Right atrium auricular region (tissue), 2 donors: ENCODE measurements at regions not wholly inside any gene's neighbourhood (a gene's known extent, or its start where the extent isn't known, plus 50 kb on each side); places are given as distances from the start of the nearest gene placed in this dataset.

Source experiments
- DNase-seq: peaks from one replicate; pipeline ENCODE4 v3.0.0-alpha.2; 2019; ENCODE audit warnings: low spot score
- H3K27ac ChIP-seq, 2 donors: fragments of 200-600 bp; sonication (generic); 1 replicate in 1 of 2; 2 replicates in 1 of 2; pipeline ENCODE4 v1.5.1; 2016 to 2019
- H3K27me3 ChIP-seq, 2 donors: fragments of 200-600 bp; sonication (generic); one replicate each; pipeline versions ENCODE4 v1.5.1 to v1.6.0; 2017 to 2019
- H3K36me3 ChIP-seq: fragments of 200-600 bp; sonication (generic); one replicate; pipeline ENCODE4 v1.5.1; 2016
- H3K4me1 ChIP-seq, 2 donors: fragments of 200-600 bp; sonication (generic); one replicate each; pipeline versions ENCODE4 v1.5.1 to v1.6.0; 2017 to 2019
- H3K4me3 ChIP-seq, 2 donors: fragments of 200-600 bp; sonication (generic); 1 replicate in 1 of 2; 2 replicates in 1 of 2; pipeline ENCODE4 v1.5.1; 2017 to 2019; ENCODE audit warnings: mild to moderate bottlenecking in 1 of 2, moderate library complexity in 1 of 2
- H3K9me3 ChIP-seq, 2 donors: fragments of 200-600 bp; sonication (generic); one replicate each; pipeline ENCODE4 v1.5.1; 2019
- TF ChIP-seq, protein P1 (sequence below), 2 donors: fragments of 200-600 bp; sonication (generic); IDR thresholded peaks; one replicate each; pipeline ENCODE4 v1.5.1; 2019; ENCODE audit warnings: antibody characterized with exemption in 2 of 2

DNA sequence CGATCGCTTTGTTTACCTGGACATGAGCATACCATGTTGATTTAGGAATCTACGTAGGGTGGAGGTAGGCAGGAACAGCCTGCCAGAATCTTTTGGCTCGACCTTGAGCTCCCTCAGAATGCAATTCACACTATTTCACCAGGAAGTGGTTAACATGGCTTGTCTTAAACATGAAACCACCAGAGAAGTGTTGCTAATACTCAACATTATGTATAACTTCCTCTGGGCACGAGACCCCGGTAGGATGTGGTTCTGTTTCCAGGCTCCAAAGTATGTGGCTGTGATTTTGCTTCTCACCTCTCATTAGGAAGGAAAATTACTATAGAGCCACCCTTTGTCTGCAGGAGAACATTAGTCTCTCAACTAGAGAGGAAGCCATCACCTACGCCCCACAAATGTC is 59.0 kb upstream of the VCX3B start:
- Histone ChIP-seq H3K27me3 (no peaks in the 10 kb centered on the region), H3K4me1 (no peaks in the 10 kb centered on the region), H3K9me3 (peaks cover 0 to 11% of the 10 kb centered on the region in 2 donors), H3K36me3 (no peaks in the 10 kb centered on the region), H3K4me3 (no peak overlapping the region), H3K27ac (no peak overlapping the region)
- DNase-seq = no peak
- TF ChIP-seq, protein P1, sequence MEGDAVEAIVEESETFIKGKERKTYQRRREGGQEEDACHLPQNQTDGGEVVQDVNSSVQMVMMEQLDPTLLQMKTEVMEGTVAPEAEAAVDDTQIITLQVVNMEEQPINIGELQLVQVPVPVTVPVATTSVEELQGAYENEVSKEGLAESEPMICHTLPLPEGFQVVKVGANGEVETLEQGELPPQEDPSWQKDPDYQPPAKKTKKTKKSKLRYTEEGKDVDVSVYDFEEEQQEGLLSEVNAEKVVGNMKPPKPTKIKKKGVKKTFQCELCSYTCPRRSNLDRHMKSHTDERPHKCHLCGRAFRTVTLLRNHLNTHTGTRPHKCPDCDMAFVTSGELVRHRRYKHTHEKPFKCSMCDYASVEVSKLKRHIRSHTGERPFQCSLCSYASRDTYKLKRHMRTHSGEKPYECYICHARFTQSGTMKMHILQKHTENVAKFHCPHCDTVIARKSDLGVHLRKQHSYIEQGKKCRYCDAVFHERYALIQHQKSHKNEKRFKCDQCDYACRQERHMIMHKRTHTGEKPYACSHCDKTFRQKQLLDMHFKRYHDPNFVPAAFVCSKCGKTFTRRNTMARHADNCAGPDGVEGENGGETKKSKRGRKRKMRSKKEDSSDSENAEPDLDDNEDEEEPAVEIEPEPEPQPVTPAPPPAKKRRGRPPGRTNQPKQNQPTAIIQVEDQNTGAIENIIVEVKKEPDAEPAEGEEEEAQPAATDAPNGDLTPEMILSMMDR (IDR thresholded peaks at IDR 0.05) = no peak

GRCh38 chrX:8413279-8413678 is 51.4 kb upstream of the VCX3B start:
- DNase-seq = no peak
- H3K27ac ChIP-seq = no peak overlapping the region
- no peak overlapping the region for H3K4me3 ChIP-seq
- H3K27me3 ChIP-seq = no peaks in the 10 kb centered on the region
- H3K4me1 ChIP-seq = no peaks in the 10 kb centered on the region
- H3K36me3 ChIP-seq = no peaks in the 10 kb centered on the region
- H3K9me3 ChIP-seq = no peaks in the 10 kb centered on the region
- TF ChIP-seq, protein P1 (IDR thresholded peaks at IDR 0.05) = no peak
